A549 (cell line): ENCODE measurements at regions not wholly inside any gene's neighbourhood (a gene's known extent, or its start where the extent isn't known, plus 50 kb on each side); places are given as distances from the start of the nearest gene placed in this dataset.

Source experiments
- ATAC-seq, 2 experiments: fragments of 200-7000 bp in 1 of 2; fragments of >200 bp in 1 of 2; cut with Nextera tagmentation in 1 of 2; cut with Tn5 transposase in 1 of 2; 3 replicates each; pipeline versions ENCODE4 v1.8.0 to v1.9.1; 2018 to 2020; ENCODE audit warnings: mild to moderate bottlenecking in 1 of 2, moderate library complexity in 1 of 2
- CTCF ChIA-PET: fragments of 300-600 bp; sonication (Branson Sonifier 250); formaldehyde crosslinking; extraction: SDS; loops from one replicate; lab custom pipeline; 2021; ENCODE audit warnings: antibody characterized with exemption, inconsistent platforms; lab: Yijun Ruan, JAX
- POLR2A ChIA-PET: fragments of 350-600 bp; formaldehyde crosslinking; extraction: SDS; loops from one replicate; lab custom pipeline; 2021; ENCODE audit warnings: antibody characterized with exemption, inconsistent platforms; lab: Yijun Ruan, JAX
- DNase-seq, 2 experiments: peaks; one replicate each; pipeline versions ENCODE4 v3.0.0 to v3.0.0-alpha.2; 2011 to 2016; ENCODE audit warnings: low read depth in 1 of 2, low spot score in 1 of 2
- FAIRE-seq: peaks from 2 replicates; lab custom pipeline; 2011; peaks lifted over from hg19 to GRCh38; lab: Jason Lieb, UNC
- H3K27ac ChIP-seq, 2 experiments: fragments of >200 bp; sonication (Bioruptor Twin); formaldehyde crosslinking; 3 replicates each; pipeline ENCODE4 v1.5.1; 2016 to 2017
- H3K4me1 ChIP-seq: fragments of >200 bp; sonication (Bioruptor Twin); formaldehyde crosslinking; 3 replicates; pipeline ENCODE4 v1.6.1; 2016
- H3K4me2 ChIP-seq: fragments of >200 bp; sonication (Bioruptor Twin); formaldehyde crosslinking; 3 replicates; pipeline ENCODE4 v1.6.1; 2016
- H3K4me3 ChIP-seq: fragments of >200 bp; sonication (Bioruptor Twin); formaldehyde crosslinking; 3 replicates; pipeline ENCODE4 v1.5.1; 2016
- H3K9me3 ChIP-seq: fragments of >200 bp; sonication (Bioruptor Twin); formaldehyde crosslinking; 3 replicates; pipeline ENCODE4 v1.6.1; 2016
- ATOH8 ChIP-seq: fragments of 250-450 bp; sonication (Bioruptor Pico); IDR thresholded peaks from 2 replicates; pipeline ENCODE4 v1.5.0; 2020; ENCODE audit warnings: low read depth, mild to moderate bottlenecking, moderate library complexity
- CBX2 ChIP-seq: fragments of 200-600 bp; sonication (generic); IDR thresholded peaks from 2 replicates; pipeline ENCODE4 v1.6.1; 2016; ENCODE audit warnings: low read depth, mild to moderate bottlenecking, borderline replicate concordance
- EP300 ChIP-seq, 2 experiments: fragments of >200 bp; sonication (Bioruptor Twin); formaldehyde crosslinking; IDR thresholded peaks; 2 replicates in 1 of 2; 3 replicates in 1 of 2; pipeline ENCODE4 v1.6.1; 2016 to 2017
- HES2 ChIP-seq: fragments of >200 bp; sonication (Bioruptor Twin); formaldehyde crosslinking; IDR thresholded peaks from 2 replicates; pipeline ENCODE4 v1.6.1; 2016
- HEYL ChIP-seq: fragments of 250-450 bp; sonication (Bioruptor Pico); IDR thresholded peaks from 2 replicates; pipeline ENCODE4 v1.8.0; 2021; ENCODE audit warnings: mild to moderate bottlenecking, moderate library complexity
- HOXA7 ChIP-seq: fragments of 250-450 bp; sonication (Bioruptor Pico); IDR thresholded peaks from 2 replicates; pipeline ENCODE4 v1.5.0; 2020; ENCODE audit warnings: mild to moderate bottlenecking, moderate library complexity
- HOXB13 ChIP-seq: fragments of 250-450 bp; sonication (Bioruptor Pico); IDR thresholded peaks from 2 replicates; pipeline ENCODE4 v1.5.0; 2020; ENCODE audit warnings: low read depth, mild to moderate bottlenecking, moderate library complexity
- JUNB ChIP-seq: fragments of >200 bp; sonication (Bioruptor Twin); formaldehyde crosslinking; IDR thresholded peaks from 2 replicates; pipeline ENCODE4 v1.6.1; 2016
- KDM5A ChIP-seq: fragments of 200-600 bp; sonication (generic); IDR thresholded peaks from 2 replicates; pipeline ENCODE4 v1.6.1; 2016; ENCODE audit warnings: antibody characterized with exemption, mild to moderate bottlenecking
- MAFK ChIP-seq: fragments of 450-650 bp; IDR thresholded peaks from 2 replicates; pipeline ENCODE4 v1.6.1; 2014; ENCODE audit not compliant: partially characterized antibody
- NPAS2 ChIP-seq: fragments of 250-450 bp; sonication (Bioruptor Pico); IDR thresholded peaks from 2 replicates; pipeline ENCODE4 v1.8.0; 2022; ENCODE audit warnings: mild to moderate bottlenecking, moderate library complexity, borderline replicate concordance
- NR3C1 ChIP-seq: fragments of >200 bp; sonication (Bioruptor Twin); formaldehyde crosslinking; IDR thresholded peaks from 3 replicates; pipeline ENCODE4 v1.6.1; 2017
- RNF2 ChIP-seq: fragments of 200-600 bp; sonication (generic); IDR thresholded peaks from 2 replicates; pipeline ENCODE4 v1.6.1; 2016; ENCODE audit warnings: low read depth, mild to moderate bottlenecking, antibody characterized with exemption, moderate library complexity, borderline replicate concordance
- TFCP2L1 ChIP-seq: fragments of 250-450 bp; sonication (Bioruptor Pico); IDR thresholded peaks from 2 replicates; pipeline ENCODE4 v1.5.0; 2021; ENCODE audit warnings: mild to moderate bottlenecking
- TP53 ChIP-seq: fragments of 250-450 bp; sonication (Bioruptor Pico); IDR thresholded peaks from 2 replicates; pipeline ENCODE4 v1.5.0; 2021; ENCODE audit warnings: mild to moderate bottlenecking, moderate library complexity
- ZNF302 ChIP-seq: fragments of 250-450 bp; sonication (Bioruptor Pico); IDR thresholded peaks from 2 replicates; pipeline ENCODE4 v1.9.0; 2021; ENCODE audit warnings: inconsistent platforms, mild to moderate bottlenecking, moderate library complexity
- WGBS: methylation state at CpG from one replicate; pipeline ENCODE4 v1.1.6; 2017; ENCODE audit errors: missing lambda C conversion rate; 5-methylcytosine and 5-hydroxymethylcytosine counted together
- TF ChIP-seq, protein P1 (sequence below): fragments of 150-350 bp; IDR thresholded peaks from 2 replicates; pipeline ENCODE4 v1.6.1; 2014; ENCODE audit warnings: low read depth, mild to moderate bottlenecking, low read length

DNA sequence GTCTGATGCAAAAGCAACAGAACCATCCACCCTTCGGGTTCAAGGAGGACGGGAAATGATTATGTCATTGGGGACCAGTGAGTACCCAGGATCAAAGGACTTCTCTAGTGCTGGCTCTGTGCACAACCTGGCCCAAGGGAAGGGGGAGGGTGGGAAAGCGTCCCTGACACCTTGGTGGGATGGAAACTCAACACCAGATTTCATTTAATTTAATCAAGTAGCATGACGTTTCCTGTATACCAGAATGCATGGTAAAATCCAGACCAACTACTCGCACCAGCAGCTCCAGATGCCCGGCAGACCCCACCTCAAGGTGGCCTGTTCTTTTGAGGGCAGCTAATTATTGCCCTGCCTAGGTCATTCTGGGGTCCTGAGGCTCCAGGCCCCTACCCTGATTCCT, 385.1 kb downstream of the CADM1 start:
- ChIA-PET POLR2A (no interaction called here), CTCF (no interaction called here)
- no peaks in the 10 kb centered on the region for H3K4me1 ChIP-seq
- H3K4me2 ChIP-seq, result no peak overlapping the region
- ATAC-seq (no peak), DNase-seq (no peak), FAIRE-seq (no peak)
- H3K9me3 ChIP-seq, result no peaks in the 10 kb centered on the region
- WGBS, result 35% methylated on average over 5 of the region's 6 CpGs
- H3K4me3 ChIP-seq, result no peak overlapping the region
- TF ChIP-seq RNF2, result no peak
- TF ChIP-seq HOXA7 (CRISPR knock-in tag), result no peak
- TF ChIP-seq EP300 (IDR thresholded peaks at IDR 0.05), result no peak
- TF ChIP-seq HEYL (CRISPR knock-in tag), result no peak
- TF ChIP-seq, protein P1, sequence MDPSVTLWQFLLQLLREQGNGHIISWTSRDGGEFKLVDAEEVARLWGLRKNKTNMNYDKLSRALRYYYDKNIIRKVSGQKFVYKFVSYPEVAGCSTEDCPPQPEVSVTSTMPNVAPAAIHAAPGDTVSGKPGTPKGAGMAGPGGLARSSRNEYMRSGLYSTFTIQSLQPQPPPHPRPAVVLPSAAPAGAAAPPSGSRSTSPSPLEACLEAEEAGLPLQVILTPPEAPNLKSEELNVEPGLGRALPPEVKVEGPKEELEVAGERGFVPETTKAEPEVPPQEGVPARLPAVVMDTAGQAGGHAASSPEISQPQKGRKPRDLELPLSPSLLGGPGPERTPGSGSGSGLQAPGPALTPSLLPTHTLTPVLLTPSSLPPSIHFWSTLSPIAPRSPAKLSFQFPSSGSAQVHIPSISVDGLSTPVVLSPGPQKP, result no peak
- TF ChIP-seq ATOH8 (CRISPR knock-in tag), result no peak
- TF ChIP-seq HES2, result no peak
- no peak for TF ChIP-seq ZNF302 (CRISPR knock-in tag)
- TF ChIP-seq MAFK, result no peak
- no peak for TF ChIP-seq NR3C1
- TF ChIP-seq HOXB13 (CRISPR knock-in tag), result no peak
- TF ChIP-seq NPAS2 (CRISPR knock-in tag), result no peak
- no peak for TF ChIP-seq KDM5A
- no peak for TF ChIP-seq CBX2
- TF ChIP-seq TFCP2L1 (CRISPR knock-in tag), result no peak
- no peak for TF ChIP-seq JUNB
- TF ChIP-seq TP53 (CRISPR knock-in tag), result no peak
- H3K27ac ChIP-seq, result no peak overlapping the region
